ENCODE measurements at regions not wholly inside any gene's neighbourhood (a gene's known extent, or its start where the extent isn't known, plus 50 kb on each side); places are given as distances from the start of the nearest gene placed in this dataset.

DNA sequence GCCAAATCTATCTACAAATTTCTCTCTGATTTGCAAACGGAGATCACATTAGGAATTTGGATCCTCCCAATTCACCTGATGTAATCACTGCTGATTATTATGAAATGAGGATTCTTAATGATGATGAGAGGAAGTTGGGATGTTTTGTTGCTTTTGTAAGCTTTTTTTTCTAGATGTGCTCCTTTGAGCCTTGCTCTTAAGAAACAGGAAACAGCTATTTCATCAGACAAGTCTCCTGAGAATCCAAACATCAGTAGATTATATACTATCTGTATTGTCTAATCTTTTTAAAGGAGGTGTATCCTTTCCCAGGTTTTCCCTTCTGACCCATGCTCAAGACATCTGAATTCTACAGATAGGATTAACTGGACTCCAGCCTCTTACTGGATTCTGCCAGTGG is 73.3 kb downstream of the KIF2B start:
- H3K9me3 ChIP-seq (ENCODE audit: low read length), result peaks cover 5% of the 10 kb centered on the region
- H3K27me3 ChIP-seq (ENCODE audit: control insufficient read depth in 1 of 2, insufficient read depth in 2 of 2, low read length in 2 of 2), result no peaks in the 10 kb centered on the region
- DNase-seq (ENCODE audit: low spot score) (no peak), ATAC-seq (no peak), FAIRE-seq (no peak)
- no peak overlapping the region for H2AFZ ChIP-seq (ENCODE audit: low read length)
- no peaks in the 10 kb centered on the region for H4K20me1 ChIP-seq (ENCODE audit: insufficient read depth, low read length)
- no peak overlapping the region for H3K9ac ChIP-seq (ENCODE audit: insufficient read depth, low read depth, low read length)
- no peaks in the 10 kb centered on the region for H3K79me2 ChIP-seq (ENCODE audit: insufficient read depth, low read length)
- H3K4me2 ChIP-seq (ENCODE audit: low read depth, low read length), result no peak overlapping the region
- POLR2A ChIA-PET, result no interaction called here
- TF ChIP-seq ATF4 (CRISPR knock-in tag; IDR thresholded peaks at IDR 0.05) (peak in 1 of 2 experiments; percentile 55; a peak in 2 of 4 replicates), ZNF691 (CRISPR knock-in tag; IDR thresholded peaks at IDR 0.05; ENCODE audit: borderline replicate concordance, low read depth) (no peak)
- no TSS peak for BruUV-seq (replicated peaks)
- in situ Hi-C loops (cut with HindIII; ENCODE audit: extremely low pct_ligation_motif_present, low pct_unique_long_range_greater_than_20kb), result no loop called here
- CTCF ChIA-PET (ENCODE audit: low intra/inter-chr PET ratio, low total read pairs), result no interaction called here
- H3K36me3 ChIP-seq (replicated peaks in 1 of 2; ENCODE audit: control insufficient read depth in 1 of 2, insufficient read depth in 2 of 2, low read length in 2 of 2), result no peaks in the 10 kb centered on the region
- intact Hi-C loops (cut with micrococcal nuclease; ENCODE audit: unreplicated experiment), result no loop called here
- WGBS (ENCODE audit: low lambda C conversion rate), result 0% methylated on average over 1 of the region's 1 CpG
- no peaks in the 10 kb centered on the region for H3K4me1 ChIP-seq (ENCODE audit: insufficient read depth, low read length)
- no peak overlapping the region for H3K27ac ChIP-seq (ENCODE audit: extremely low read length, insufficient read depth, low read length)
- no peak overlapping the region for H3K4me3 ChIP-seq (replicated peaks in 1 of 3; ENCODE audit: insufficient read depth in 1 of 3, low read depth in 2 of 3, low read length in 3 of 3)

DNA sequence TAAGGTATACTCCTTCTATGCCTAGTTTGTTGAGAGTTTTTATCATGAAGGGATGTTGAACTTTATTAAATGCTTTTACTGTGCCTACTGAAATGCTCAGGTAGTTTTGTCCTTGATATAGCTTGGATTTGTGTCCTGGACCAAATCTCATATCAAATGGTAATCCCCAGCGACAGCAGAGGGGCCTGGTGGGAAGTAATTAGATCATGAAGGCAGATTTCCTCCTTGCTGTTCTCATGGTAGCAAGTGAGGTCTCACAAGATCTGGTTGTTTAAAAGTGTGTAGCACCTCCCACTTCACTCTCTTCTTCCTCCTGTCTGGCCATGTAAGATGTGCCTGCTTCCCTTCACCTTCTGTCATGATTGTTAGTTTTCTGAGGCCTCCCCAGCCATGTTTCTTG is 78.2 kb downstream of the KIF2B start:
- intact Hi-C loops (cut with micrococcal nuclease; ENCODE audit: unreplicated experiment) (no loop called here), in situ Hi-C loops (cut with HindIII; ENCODE audit: extremely low pct_ligation_motif_present, low pct_unique_long_range_greater_than_20kb) (no loop called here)
- no peak for DNase-seq (ENCODE audit: low spot score)
- no peaks in the 10 kb centered on the region for H4K20me1 ChIP-seq (ENCODE audit: insufficient read depth, low read length)
- TF ChIP-seq ASH2L (IDR thresholded peaks at IDR 0.05; ENCODE audit: insufficient read length, low read depth, low read length), result no peak
- no peak for TF ChIP-seq ZNF446 (CRISPR knock-in tag; IDR thresholded peaks at IDR 0.05)
- no peak for TF ChIP-seq ZNF691 (CRISPR knock-in tag; IDR thresholded peaks at IDR 0.05; ENCODE audit: borderline replicate concordance, low read depth)
- no peaks in the 10 kb centered on the region for H3K4me1 ChIP-seq (ENCODE audit: insufficient read depth, low read length)
- WGBS (ENCODE audit: low lambda C conversion rate), result 5% methylated on average over 1 of the region's 1 CpG
- no peak overlapping the region for H3K27ac ChIP-seq (ENCODE audit: extremely low read length, insufficient read depth, low read length)
- H3K9ac ChIP-seq (ENCODE audit: insufficient read depth, low read depth, low read length), result no peak overlapping the region
- no peak overlapping the region for H3K4me3 ChIP-seq (replicated peaks in 1 of 3; ENCODE audit: insufficient read depth in 1 of 3, low read depth in 2 of 3, low read length in 3 of 3)
- FAIRE-seq, result no peak
- H3K9me3 ChIP-seq (ENCODE audit: low read length), result peaks cover 18% of the 10 kb centered on the region
- POLR2A ChIA-PET, result no interaction called here
- no peak overlapping the region for H3K4me2 ChIP-seq (ENCODE audit: low read depth, low read length)
- no peak for ATAC-seq
- no peaks in the 10 kb centered on the region for H3K36me3 ChIP-seq (replicated peaks in 1 of 2; ENCODE audit: control insufficient read depth in 1 of 2, insufficient read depth in 2 of 2, low read length in 2 of 2)
- H2AFZ ChIP-seq (ENCODE audit: low read length), result no peak overlapping the region
- no peaks in the 10 kb centered on the region for H3K27me3 ChIP-seq (ENCODE audit: control insufficient read depth in 1 of 2, insufficient read depth in 2 of 2, low read length in 2 of 2)
- H3K79me2 ChIP-seq (ENCODE audit: insufficient read depth, low read length), result no peaks in the 10 kb centered on the region
- CTCF ChIA-PET (ENCODE audit: low intra/inter-chr PET ratio, low total read pairs), result no interaction called here
- no TSS peak for BruUV-seq (replicated peaks)
